Right atrium auricular region (tissue), 2 donors: ENCODE measurements at regions not wholly inside any gene's neighbourhood (a gene's known extent, or its start where the extent isn't known, plus 50 kb on each side); places are given as distances from the start of the nearest gene placed in this dataset.

Experiments used
- DNase-seq: peaks from one replicate; pipeline ENCODE4 v3.0.0-alpha.2; 2019; ENCODE audit warnings: low spot score
- H3K27ac ChIP-seq, 2 donors: fragments of 200-600 bp; sonication (generic); 1 replicate in 1 of 2; 2 replicates in 1 of 2; pipeline ENCODE4 v1.5.1; 2016 to 2019
- H3K27me3 ChIP-seq, 2 donors: fragments of 200-600 bp; sonication (generic); one replicate each; pipeline versions ENCODE4 v1.5.1 to v1.6.0; 2017 to 2019
- H3K36me3 ChIP-seq: fragments of 200-600 bp; sonication (generic); one replicate; pipeline ENCODE4 v1.5.1; 2016
- H3K4me1 ChIP-seq, 2 donors: fragments of 200-600 bp; sonication (generic); one replicate each; pipeline versions ENCODE4 v1.5.1 to v1.6.0; 2017 to 2019
- H3K4me3 ChIP-seq, 2 donors: fragments of 200-600 bp; sonication (generic); 1 replicate in 1 of 2; 2 replicates in 1 of 2; pipeline ENCODE4 v1.5.1; 2017 to 2019; ENCODE audit warnings: mild to moderate bottlenecking in 1 of 2, moderate library complexity in 1 of 2
- H3K9me3 ChIP-seq, 2 donors: fragments of 200-600 bp; sonication (generic); one replicate each; pipeline ENCODE4 v1.5.1; 2019
- TF ChIP-seq, protein P1 (sequence below), 2 donors: fragments of 200-600 bp; sonication (generic); IDR thresholded peaks; one replicate each; pipeline ENCODE4 v1.5.1; 2019; ENCODE audit warnings: antibody characterized with exemption in 2 of 2

DNA sequence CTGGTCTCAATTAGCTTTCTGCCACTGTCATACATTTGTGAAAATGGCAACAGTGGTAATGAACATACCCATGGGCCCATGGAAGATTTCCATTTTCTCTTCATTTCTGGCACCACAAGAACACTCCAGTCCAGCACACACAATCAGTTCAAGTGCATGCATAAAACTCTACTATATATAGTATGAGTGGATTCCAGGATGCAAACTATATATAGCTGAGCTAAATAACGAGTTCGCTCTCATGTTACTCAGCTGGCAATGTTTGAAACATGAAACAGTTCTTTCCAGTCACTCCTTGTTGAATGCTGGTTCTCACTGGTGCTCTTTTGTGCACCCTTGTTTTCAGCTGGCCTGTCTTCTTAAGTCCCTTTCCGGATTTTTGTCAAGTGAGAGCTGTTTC, 75.2 kb upstream of the DHX40 start:
- Histone ChIP-seq H3K4me3 (no peak overlapping the region), H3K27me3 (no peaks in the 10 kb centered on the region), H3K9me3 (no peaks in the 10 kb centered on the region), H3K27ac (peak overlapping the region; percentile 55 to 72), H3K36me3 (no peaks in the 10 kb centered on the region), H3K4me1 (no peaks in the 10 kb centered on the region)
- TF ChIP-seq, protein P1, sequence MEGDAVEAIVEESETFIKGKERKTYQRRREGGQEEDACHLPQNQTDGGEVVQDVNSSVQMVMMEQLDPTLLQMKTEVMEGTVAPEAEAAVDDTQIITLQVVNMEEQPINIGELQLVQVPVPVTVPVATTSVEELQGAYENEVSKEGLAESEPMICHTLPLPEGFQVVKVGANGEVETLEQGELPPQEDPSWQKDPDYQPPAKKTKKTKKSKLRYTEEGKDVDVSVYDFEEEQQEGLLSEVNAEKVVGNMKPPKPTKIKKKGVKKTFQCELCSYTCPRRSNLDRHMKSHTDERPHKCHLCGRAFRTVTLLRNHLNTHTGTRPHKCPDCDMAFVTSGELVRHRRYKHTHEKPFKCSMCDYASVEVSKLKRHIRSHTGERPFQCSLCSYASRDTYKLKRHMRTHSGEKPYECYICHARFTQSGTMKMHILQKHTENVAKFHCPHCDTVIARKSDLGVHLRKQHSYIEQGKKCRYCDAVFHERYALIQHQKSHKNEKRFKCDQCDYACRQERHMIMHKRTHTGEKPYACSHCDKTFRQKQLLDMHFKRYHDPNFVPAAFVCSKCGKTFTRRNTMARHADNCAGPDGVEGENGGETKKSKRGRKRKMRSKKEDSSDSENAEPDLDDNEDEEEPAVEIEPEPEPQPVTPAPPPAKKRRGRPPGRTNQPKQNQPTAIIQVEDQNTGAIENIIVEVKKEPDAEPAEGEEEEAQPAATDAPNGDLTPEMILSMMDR (IDR thresholded peaks at IDR 0.05): no peak
- no peak for DNase-seq

DNA sequence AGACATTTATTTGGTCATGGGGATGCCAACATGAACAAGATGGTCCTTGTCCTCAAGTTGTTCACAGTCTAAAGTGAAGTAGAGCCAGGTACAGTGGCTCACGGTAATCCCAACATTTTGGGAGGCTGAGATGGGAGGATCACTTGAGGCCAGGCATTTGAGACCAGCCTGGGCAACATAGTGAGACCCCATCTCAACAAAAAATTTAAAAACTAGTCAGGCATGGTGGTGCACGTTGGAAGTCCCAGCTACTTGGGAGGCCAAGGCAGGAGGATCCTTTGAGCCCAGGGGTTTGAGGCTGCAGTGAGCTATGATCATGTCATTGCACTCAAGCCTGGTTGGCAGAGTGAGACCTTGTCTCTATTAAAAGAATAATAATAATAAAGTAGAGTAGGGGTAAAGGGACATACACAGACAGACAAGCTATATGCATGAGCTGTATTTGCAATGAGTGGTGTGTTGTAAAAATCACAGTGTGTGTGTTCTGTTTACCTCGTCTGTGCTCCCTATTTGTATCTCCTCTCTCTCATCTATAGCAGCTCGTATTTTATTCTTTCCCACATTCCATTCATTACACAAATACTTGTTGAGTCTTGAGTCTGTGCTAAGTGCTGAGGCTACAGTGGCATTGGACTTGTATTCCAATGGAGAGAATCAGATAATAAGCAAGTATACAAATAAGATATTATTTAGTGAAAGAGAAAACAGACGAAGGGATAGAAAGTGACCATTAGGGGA, 73.9 kb upstream of the DHX40 start:
- Histone ChIP-seq H3K4me3 (no peak overlapping the region), H3K27me3 (no peaks in the 10 kb centered on the region), H3K27ac (no peak overlapping the region), H3K36me3 (no peaks in the 10 kb centered on the region), H3K4me1 (no peaks in the 10 kb centered on the region), H3K9me3 (no peaks in the 10 kb centered on the region)
- no peak for DNase-seq
- TF ChIP-seq, protein P1 (IDR thresholded peaks at IDR 0.05): no peak

DNA sequence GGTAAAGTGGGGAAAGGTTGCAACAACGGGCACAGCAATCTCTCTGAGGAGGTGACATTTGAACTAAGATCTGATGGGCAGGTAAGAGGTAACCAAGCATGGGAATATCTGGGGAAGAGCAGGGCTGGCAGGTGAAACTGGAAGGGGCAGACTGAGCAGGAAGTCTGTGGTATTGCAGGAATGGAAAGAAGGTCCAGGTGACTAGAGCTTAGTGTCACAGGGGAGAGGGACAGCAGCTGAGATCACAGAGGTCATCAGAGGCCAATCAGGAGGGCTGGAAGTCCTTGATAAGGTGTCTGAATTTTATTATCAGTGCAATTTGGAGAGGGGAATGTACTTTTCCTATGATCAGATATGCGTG, 73.3 kb upstream of the DHX40 start:
- no peaks in the 10 kb centered on the region for H3K4me1 ChIP-seq
- no peaks in the 10 kb centered on the region for H3K9me3 ChIP-seq
- H3K27ac ChIP-seq: no peak overlapping the region

DNA sequence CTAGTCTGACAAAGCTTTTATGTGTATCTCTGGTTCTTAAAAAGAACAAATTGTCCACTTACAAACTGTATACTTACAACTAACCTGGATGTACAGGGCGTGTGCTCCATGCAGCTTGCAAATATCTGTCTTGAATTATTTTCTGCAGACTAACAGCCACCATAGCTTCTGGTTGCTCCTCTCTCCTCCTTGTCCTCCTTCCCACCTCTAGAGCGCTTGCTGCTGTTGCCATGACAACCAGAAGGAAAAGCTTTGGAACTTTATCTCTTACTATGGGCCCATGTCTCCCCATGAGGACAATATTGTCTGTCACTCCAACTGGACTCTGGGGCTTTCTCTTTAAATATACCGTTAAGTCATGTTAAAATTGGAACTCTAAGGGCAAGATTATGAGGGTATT, 71.5 kb upstream of the DHX40 start:
- H3K9me3 ChIP-seq: no peaks in the 10 kb centered on the region
- H3K4me1 ChIP-seq: no peaks in the 10 kb centered on the region
- TF ChIP-seq, protein P1 (IDR thresholded peaks at IDR 0.05): no peak

More for the DNA sequence above, 73.3 kb upstream of the DHX40 start:
- DNase-seq: peak; percentile 30
- Histone ChIP-seq H3K4me3 (no peak overlapping the region), H3K36me3 (no peaks in the 10 kb centered on the region), H3K27me3 (no peaks in the 10 kb centered on the region)
- TF ChIP-seq, protein P1 (IDR thresholded peaks at IDR 0.05): no peak

DNA sequence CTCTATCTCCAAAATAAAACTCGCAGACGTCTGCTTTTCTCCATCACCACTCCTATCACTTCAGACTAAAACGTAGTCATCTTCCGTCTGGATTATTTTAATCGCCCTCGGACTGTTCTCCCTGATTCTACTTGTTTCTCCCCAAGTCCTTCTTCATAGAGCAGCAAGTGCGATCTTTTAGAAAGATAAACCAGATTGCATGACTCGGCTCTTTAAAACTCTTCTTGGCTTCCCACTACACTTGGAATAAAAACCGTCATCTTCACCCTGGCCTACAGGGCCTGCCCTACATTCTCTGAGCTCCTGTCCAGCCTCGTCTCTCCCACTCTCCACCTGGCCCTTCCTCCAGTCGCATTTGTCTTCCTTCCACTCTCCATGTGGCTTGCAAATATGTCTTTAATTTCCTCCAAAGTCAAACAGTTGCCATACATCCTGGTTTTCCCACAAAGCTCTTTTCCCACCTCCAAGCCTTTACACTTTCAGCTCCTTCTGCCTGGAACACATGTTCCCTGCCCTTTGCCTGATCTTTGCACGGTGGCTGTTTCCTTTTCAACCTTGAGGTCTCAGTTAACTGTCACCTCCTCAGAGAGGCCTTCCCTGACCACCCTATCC, 70.5 kb upstream of the DHX40 start:
- Histone ChIP-seq H3K36me3 (no peaks in the 10 kb centered on the region), H3K27ac (no peak overlapping the region), H3K9me3 (no peaks in the 10 kb centered on the region), H3K4me1 (no peaks in the 10 kb centered on the region), H3K27me3 (no peaks in the 10 kb centered on the region), H3K4me3 (no peak overlapping the region)
- TF ChIP-seq, protein P1 (IDR thresholded peaks at IDR 0.05): no peak
- DNase-seq: peak; percentile 26

More for the DNA sequence above, 71.5 kb upstream of the DHX40 start:
- Histone ChIP-seq H3K27me3 (no peaks in the 10 kb centered on the region), H3K36me3 (no peaks in the 10 kb centered on the region), H3K27ac (no peak overlapping the region), H3K4me3 (no peak overlapping the region)
- DNase-seq: no peak
